ENCODE measurements at regions not wholly inside any gene's neighbourhood (a gene's known extent, or its start where the extent isn't known, plus 50 kb on each side); places are given as distances from the start of the nearest gene placed in this dataset.

DNA sequence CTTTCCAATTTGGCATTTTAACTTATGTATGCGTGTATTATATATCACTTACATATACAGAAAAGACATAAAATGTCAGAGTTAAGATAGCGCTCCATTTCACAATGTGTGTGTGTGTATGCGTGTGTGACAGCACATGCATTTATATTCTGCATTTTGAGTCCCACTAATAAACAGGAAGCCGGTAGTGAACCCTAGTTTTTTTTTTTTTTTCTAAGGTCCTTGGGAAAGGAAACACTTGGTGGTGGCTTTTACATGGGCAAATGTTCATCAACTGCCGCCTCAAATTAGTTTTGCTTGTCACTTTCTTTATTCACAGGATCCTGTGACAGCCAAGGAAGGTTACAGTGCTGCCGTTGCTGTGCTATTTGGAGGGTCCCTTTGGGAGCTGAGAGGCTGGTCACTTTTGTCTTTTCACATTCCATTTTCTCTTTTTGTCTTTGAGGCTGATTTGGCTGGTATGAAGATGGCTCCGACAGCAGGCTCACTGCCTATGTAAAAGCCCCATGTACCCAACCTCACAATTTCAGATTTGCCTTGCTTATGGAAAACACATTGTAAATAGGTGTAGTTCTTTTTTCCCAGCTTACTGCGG lies 298.9 kb downstream of the CSNK1G3 start (continued):
- TF ChIP-seq FOSL2 (IDR thresholded peaks at IDR 0.05; ENCODE audit: borderline replicate concordance, low read depth) (no peak), ZBTB33 (IDR thresholded peaks at IDR 0.05; ENCODE audit: borderline replicate concordance, low read depth) (no peak), RXRA (IDR thresholded peaks at IDR 0.05; ENCODE audit: borderline replicate concordance, low read depth) (no peak)

GRCh38 chr5:123810253-123810652 lies 298.3 kb downstream of the CSNK1G3 start:
- peaks cover 20 to 29% of the 10 kb centered on the region in 2 experiments for H3K4me1 ChIP-seq (ENCODE audit: control insufficient read depth in 1 of 2, insufficient read depth in 2 of 2, low read depth in 1 of 2, low read length in 1 of 2)
- CTCF ChIA-PET, result no interaction called here
- no peaks in the 10 kb centered on the region for H3K9me3 ChIP-seq
- POLR2A ChIA-PET, result no interaction called here
- H3K27ac ChIP-seq (ENCODE audit: low read depth in 2 of 2, low read length in 1 of 2), result no peak overlapping the region
- H3K4me3 ChIP-seq (ENCODE audit: low read depth in 2 of 2, low read length in 1 of 2), result no peak overlapping the region
- WGBS (ENCODE audit: low lambda C conversion rate), result 81% methylated on average over 4 of the region's 4 CpGs
- TF ChIP-seq MAX (IDR thresholded peaks at IDR 0.05; ENCODE audit: low read depth), result no peak
- TF ChIP-seq, protein P1, sequence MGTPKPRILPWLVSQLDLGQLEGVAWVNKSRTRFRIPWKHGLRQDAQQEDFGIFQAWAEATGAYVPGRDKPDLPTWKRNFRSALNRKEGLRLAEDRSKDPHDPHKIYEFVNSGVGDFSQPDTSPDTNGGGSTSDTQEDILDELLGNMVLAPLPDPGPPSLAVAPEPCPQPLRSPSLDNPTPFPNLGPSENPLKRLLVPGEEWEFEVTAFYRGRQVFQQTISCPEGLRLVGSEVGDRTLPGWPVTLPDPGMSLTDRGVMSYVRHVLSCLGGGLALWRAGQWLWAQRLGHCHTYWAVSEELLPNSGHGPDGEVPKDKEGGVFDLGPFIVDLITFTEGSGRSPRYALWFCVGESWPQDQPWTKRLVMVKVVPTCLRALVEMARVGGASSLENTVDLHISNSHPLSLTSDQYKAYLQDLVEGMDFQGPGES (IDR thresholded peaks at IDR 0.05; ENCODE audit: low read depth, low read length), result no peak
- TF ChIP-seq, protein P2, sequence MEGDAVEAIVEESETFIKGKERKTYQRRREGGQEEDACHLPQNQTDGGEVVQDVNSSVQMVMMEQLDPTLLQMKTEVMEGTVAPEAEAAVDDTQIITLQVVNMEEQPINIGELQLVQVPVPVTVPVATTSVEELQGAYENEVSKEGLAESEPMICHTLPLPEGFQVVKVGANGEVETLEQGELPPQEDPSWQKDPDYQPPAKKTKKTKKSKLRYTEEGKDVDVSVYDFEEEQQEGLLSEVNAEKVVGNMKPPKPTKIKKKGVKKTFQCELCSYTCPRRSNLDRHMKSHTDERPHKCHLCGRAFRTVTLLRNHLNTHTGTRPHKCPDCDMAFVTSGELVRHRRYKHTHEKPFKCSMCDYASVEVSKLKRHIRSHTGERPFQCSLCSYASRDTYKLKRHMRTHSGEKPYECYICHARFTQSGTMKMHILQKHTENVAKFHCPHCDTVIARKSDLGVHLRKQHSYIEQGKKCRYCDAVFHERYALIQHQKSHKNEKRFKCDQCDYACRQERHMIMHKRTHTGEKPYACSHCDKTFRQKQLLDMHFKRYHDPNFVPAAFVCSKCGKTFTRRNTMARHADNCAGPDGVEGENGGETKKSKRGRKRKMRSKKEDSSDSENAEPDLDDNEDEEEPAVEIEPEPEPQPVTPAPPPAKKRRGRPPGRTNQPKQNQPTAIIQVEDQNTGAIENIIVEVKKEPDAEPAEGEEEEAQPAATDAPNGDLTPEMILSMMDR (IDR thresholded peaks at IDR 0.05), result no peak
- TF ChIP-seq TCF12 (IDR thresholded peaks at IDR 0.05), result no peak
- no peak for TF ChIP-seq CHD2 (IDR thresholded peaks at IDR 0.05; ENCODE audit: low read length, partially characterized antibody)
- no peak for TF ChIP-seq FOSL2 (IDR thresholded peaks at IDR 0.05; ENCODE audit: borderline replicate concordance, low read depth)
- TF ChIP-seq EP300 (IDR thresholded peaks at IDR 0.05; ENCODE audit: borderline replicate concordance in 1 of 2, low read depth in 1 of 2, low read length in 1 of 2), result no peak
- no peak for TF ChIP-seq TAF1 (IDR thresholded peaks at IDR 0.05; ENCODE audit: borderline replicate concordance, low read depth, low read length)
- no peak for TF ChIP-seq NFIC (IDR thresholded peaks at IDR 0.05; ENCODE audit: borderline replicate concordance)
- TF ChIP-seq, protein P3, sequence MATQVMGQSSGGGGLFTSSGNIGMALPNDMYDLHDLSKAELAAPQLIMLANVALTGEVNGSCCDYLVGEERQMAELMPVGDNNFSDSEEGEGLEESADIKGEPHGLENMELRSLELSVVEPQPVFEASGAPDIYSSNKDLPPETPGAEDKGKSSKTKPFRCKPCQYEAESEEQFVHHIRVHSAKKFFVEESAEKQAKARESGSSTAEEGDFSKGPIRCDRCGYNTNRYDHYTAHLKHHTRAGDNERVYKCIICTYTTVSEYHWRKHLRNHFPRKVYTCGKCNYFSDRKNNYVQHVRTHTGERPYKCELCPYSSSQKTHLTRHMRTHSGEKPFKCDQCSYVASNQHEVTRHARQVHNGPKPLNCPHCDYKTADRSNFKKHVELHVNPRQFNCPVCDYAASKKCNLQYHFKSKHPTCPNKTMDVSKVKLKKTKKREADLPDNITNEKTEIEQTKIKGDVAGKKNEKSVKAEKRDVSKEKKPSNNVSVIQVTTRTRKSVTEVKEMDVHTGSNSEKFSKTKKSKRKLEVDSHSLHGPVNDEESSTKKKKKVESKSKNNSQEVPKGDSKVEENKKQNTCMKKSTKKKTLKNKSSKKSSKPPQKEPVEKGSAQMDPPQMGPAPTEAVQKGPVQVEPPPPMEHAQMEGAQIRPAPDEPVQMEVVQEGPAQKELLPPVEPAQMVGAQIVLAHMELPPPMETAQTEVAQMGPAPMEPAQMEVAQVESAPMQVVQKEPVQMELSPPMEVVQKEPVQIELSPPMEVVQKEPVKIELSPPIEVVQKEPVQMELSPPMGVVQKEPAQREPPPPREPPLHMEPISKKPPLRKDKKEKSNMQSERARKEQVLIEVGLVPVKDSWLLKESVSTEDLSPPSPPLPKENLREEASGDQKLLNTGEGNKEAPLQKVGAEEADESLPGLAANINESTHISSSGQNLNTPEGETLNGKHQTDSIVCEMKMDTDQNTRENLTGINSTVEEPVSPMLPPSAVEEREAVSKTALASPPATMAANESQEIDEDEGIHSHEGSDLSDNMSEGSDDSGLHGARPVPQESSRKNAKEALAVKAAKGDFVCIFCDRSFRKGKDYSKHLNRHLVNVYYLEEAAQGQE (IDR thresholded peaks at IDR 0.05; ENCODE audit: low read depth, low read length), result no peak
- TF ChIP-seq EZH2phosphoT487 (IDR thresholded peaks at IDR 0.05; ENCODE audit: borderline replicate concordance, low read depth), result no peak
- no peak for TF ChIP-seq MEF2A (IDR thresholded peaks at IDR 0.05; ENCODE audit: borderline replicate concordance, low read depth)
- TF ChIP-seq GABPA (IDR thresholded peaks at IDR 0.05; ENCODE audit: low read depth), result no peak
- TF ChIP-seq RAD21 (IDR thresholded peaks at IDR 0.05; ENCODE audit: low read length), result no peak
- TF ChIP-seq RXRA (IDR thresholded peaks at IDR 0.05; ENCODE audit: borderline replicate concordance, low read depth), result no peak
- no peak for TF ChIP-seq GATA2 (CRISPR knock-in tag; IDR thresholded peaks at IDR 0.05)
- no peak for TF ChIP-seq SMC3 (IDR thresholded peaks at IDR 0.05; ENCODE audit: low read depth, low read length)
- TF ChIP-seq NRF1 (IDR thresholded peaks at IDR 0.05; ENCODE audit: low read depth, low read length), result no peak
- TF ChIP-seq FOXM1 (IDR thresholded peaks at IDR 0.05; ENCODE audit: low read depth), result no peak
- TF ChIP-seq FOXJ3 (CRISPR knock-in tag; IDR thresholded peaks at IDR 0.05), result no peak
- H3F3A ChIP-seq (replicated peaks; ENCODE audit: insufficient read depth), result peaks cover 6% of the 10 kb centered on the region
- no peak overlapping the region for H3K9ac ChIP-seq
- DNase-seq, result no peak
- no peaks in the 10 kb centered on the region for H3K27me3 ChIP-seq (ENCODE audit: insufficient read depth)
- no peaks in the 10 kb centered on the region for H4K20me1 ChIP-seq (ENCODE audit: insufficient read depth)
- no peaks in the 10 kb centered on the region for H3K36me3 ChIP-seq (replicated peaks in 1 of 2; ENCODE audit: control insufficient read depth in 1 of 2, insufficient read depth in 2 of 2, low read length in 1 of 2)
- H2AFZ ChIP-seq (ENCODE audit: low read depth), result no peak overlapping the region
- no peaks in the 10 kb centered on the region; the same call in 1 of the 2 replicates for H3K79me2 ChIP-seq (ENCODE audit: insufficient read depth)
- no peak overlapping the region for H3K4me2 ChIP-seq
- H3K9me2 ChIP-seq, result no peaks in the 10 kb centered on the region

All from SK-N-SH (cell line).